Ecto neural progenitor cell (in vitro differentiated cells): ENCODE measurements at regions not wholly inside any gene's neighbourhood (a gene's known extent, or its start where the extent isn't known, plus 50 kb on each side); places are given as distances from the start of the nearest gene placed in this dataset.
"Not testable (repeated sequence)": the region's sequence is repeated elsewhere in the genome, so short reads cannot be mapped to it uniquely, and the experiment has no call there.

Source experiments
- DNase-seq: peaks from one replicate; pipeline ENCODE4 v3.0.0-alpha.2; 2018; ENCODE audit warnings: low spot score

DNA sequence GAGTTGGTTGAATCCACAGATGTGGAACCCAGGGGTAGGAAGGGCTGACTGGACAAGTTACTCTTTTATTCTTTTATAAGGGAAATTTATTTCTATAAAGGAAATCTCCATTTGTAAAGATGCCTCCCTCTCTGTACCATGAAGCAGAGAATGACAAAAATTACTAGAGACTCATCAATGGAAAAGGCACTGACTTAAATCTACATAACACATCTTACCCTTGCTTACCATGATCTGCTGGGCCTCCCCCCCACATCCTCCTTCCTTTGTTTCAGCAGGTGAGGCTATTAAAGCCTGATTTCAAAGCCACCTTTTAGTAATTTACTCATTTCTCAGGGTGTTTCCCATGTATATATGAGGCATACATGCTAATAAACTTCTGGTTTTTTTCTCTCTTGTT, 130.2 kb upstream of the HDDC2 start:
- DNase-seq: no peak

DNA sequence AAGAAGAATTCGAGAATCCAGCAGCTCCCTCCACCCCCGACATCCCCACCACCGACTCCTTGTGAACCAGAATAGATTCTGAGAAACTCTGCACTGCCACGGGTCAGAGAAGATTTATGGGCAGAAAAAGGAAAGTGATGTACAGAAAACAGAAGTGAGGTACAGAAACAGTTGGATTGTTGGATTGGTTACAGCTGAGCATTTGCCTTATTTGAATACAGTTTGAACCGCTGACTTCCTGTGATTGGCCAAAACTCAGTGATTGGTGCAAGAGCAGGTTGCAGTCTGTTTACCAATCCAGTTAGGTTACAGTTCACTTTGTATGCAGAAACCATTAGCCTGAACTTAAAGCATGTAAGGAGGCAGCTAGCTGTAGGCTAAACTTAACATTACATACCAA, 131.2 kb upstream of the HDDC2 start:
- DNase-seq: no peak

DNA sequence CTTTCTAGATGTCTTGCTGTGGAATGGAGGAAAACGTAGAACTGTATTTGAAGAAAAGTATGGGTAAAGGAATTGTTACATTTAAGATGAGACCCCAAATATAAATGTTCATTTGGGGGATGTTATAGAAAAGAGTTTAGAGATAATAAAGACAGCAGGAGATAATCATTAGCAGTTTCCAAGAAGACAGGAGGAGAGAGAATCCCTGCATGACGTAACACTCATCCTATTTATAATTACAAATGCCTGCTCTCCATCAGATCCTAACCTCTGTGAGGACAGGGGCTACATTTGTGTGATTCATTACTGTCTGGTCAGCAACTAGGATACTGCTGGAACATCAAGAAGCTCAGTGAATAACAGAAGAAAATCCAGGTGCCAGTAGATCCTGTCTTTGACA, 133.0 kb upstream of the HDDC2 start:
- no peak for DNase-seq

DNA sequence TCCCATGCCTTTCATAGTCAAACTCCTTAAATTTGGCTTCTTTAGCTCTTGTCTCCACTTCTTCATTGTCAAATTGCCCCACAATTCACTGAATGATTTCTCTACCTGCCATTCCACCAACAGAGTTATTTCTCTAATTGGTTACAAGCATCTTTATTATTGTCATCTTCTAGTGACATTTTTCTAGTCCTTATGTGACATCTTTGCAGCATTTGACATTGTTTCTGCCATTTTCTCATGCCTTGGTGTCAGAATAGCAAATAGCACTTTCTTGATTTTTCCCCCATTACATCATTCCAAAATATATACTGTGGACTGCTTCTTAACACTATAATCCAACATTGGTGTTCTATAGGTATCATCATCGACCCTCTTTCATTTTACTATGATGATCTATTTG, 137.7 kb upstream of the HDDC2 start:
- DNase-seq: no peak

DNA sequence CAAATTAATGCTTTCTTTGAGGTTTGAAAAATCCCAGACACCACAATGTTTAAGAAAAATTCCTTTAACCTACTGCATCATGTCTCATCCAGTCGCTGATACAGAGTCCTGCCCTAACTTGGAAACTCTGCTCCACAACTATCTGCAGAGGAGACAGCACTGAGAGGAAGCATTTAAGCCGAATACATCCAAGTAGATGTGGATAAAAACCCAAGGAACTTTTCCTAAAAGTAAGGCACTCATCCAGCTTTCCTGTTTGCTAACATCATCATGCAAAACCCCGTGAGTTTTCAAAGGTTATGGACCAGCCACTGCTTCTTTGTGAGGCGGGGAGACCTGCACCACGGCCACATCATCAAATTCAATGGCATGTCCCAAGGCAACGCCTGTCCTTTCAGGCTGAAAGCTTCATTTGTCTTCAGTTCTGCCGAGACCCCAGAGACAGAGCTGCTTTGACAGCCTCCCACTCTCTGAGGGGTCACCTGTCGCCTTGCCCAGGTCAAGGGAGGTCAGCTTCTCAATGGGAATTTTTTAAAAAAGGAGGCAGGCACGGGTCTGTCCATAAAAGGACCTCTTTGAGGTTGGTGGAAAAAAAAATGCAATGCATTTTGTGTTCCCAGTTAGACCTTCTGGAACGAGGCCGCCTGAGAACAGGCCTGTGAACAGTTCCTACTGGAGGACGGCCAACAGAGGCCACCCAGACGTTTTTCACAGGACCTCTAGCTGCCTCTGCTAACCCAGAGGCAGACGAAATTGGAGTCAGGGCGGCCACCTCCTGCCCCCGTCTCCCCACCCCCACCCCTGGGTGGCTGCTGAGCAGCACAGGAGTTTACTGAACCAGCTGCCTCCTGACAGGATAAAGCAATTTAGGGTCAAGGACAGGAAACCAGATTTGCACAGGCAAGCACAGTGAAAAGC, 142.5 kb upstream of the HDDC2 start:
- peak; percentile 54 for DNase-seq

DNA sequence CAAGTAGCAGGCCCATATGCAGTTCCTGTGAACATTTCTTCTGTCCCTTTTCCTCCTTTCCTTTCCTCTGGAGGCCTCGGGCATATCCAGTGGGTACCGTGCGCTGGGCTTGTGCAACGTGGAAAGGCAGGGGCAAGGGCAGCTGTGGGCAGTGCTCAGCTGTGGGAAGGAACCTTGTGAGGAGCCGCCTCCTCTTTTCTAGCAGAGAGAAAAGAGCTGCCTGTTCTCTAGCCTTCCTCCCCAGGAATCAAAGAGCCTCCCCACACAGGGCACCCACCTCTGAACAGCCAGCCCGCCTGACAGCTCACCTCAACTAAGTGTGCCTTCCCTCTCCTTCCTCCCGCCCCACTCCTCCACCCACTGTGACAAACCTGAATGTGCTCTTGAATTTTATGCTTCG, 143.3 kb upstream of the HDDC2 start:
- DNase-seq: no peak

DNA sequence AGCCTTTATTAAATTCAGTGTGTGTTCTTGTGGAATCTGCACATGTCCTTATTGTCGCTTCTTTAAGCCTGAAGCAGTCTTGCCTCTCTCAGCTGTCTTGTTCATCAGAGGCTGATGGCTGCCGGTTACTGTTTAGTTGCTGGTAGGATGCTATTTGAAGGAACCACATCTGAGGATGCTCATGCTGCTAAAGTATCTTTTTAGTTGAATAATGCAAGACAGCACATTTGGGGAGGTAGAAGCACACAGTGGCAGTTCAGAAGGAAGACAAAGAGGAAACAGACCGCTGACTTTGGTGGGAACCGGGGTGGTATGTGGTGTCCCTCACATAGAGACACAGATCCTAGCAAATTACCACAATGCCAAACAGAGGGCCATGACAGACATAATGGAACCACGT, 144.2 kb upstream of the HDDC2 start:
- DNase-seq: no peak

DNA sequence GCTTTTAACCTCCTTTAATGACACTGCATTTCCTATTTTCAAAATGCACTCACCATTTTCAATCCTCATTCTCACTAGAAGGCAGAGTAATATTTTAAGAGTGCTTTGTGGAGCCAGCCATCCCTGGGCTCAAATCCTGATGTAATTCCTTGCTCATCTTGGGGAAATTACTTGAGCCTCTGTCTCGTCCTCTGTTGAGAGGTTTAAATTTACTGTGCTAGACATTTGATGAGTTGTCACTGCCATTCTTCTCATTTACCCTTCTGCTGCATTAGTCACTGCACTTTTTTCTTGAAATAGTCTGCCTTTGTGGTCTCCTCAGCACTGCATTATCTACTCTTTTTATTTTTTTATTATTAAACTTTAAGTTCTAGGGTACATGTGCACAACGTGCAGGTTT, 150.0 kb upstream of the HDDC2 start:
- no peak for DNase-seq

DNA sequence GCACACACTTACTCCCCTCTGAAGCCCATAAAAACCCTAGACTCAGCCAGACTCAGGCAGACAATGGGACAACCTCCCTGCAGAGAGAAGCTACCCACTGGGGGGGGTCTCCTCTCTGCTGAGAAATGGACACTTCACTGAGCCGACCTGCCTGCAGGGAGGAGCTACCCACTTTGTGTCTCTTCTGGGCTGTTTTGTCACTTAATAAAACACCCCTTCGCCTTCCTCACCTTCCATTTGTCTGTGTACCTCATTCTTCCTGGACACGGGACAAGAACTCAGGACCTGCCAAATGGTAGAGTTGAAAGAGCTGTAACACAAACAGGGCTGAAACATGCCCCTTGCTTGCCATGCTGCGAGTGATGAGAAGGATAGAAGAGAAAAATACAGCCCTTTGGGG, 151.7 kb upstream of the HDDC2 start:
- DNase-seq: no peak

DNA sequence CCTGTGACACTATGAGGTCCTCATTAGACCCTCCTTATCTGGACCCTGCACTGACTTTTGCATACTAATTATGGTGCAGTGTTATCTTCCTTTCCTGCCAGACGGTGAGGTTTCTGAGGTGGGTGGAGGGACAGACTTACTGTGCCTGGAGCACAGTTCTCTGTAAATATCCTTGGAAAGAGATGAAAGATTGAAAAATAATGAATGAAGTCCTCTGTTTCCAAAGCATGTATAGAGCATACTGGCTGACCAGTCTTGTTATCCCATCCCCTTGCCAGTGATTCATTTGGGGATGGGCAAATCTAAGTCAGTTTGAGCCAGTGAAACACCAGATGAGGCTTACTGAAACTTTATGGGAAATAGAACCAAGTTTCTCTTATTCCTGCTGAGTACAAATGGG, 152.6 kb upstream of the HDDC2 start:
- no peak for DNase-seq

DNA sequence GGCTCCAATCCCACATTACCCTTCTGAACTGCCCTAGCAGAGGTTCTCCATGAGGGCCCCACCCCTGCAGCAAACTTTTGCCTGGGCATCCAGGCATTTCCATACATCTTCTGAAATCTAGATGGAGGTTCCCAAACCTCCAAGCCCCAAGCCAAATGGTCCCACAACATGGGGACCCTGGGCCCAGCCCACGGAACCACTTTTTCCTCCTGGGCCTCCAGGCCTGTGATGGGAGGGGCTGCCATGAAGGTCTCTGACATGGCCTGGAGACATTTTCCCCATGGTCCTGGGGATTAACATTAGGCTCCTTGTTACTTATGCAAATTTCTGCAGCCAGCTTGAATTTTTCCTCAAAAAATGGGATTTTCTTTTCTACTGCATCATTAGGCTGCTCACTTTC, 156.7 kb upstream of the HDDC2 start:
- DNase-seq: not testable (repeated sequence)

DNA sequence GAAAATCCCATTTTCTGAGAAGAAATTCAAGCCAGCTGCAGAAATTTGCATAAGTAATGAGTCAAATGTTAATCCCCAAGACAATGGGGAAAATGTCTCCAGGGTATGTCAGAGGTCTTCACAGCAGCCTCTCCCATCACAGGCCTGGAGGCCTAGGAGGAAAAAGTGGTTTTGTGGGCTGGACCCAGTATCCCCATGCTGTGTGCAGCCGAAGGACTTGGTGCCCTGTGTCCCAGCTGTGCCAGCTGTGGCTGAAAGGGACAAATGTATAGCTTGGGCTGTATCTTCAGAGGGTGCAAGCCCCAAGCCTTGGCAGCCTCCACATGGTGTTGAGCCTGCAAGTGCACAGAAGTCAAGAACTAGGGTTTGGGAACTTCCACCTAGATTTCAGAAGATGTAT, 163.6 kb upstream of the HDDC2 start:
- DNase-seq: not testable (repeated sequence)

DNA sequence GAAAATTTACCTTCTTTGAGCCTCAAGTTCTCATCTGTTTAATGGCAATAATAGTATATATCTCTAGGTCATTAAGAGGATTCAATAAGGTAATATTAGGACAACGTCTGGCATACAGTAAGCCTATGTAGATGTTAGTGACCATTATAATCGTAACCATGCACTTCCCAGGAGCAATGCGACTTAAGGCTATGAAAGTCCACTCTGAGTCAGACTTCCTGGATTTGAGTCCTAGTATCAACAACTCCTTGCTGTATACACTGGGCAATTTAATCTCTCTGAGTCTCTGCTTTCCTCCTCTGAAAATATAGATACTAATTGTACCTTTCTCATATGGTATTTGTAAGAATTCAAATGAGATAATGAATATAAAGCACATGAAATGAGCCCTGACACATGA, 168.1 kb upstream of the HDDC2 start:
- no peak for DNase-seq

DNA sequence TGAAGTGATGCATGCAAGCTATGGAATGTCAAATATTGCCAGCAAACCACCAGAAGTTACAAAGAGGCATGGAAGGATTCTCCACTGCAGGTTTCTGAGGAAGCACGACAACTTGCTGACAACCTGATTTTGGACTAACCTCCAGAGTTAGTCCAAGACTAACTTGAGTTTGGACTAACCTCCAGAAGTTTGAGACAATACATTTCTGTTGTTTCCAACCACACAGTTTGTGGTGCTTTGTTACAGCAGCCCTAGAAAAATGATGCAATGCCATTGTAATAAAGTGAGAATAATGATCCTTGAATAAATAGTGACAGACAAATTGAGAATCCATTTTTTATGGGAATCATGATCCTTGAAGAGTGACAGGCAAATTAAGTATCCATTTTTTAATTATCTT, 169.9 kb upstream of the HDDC2 start:
- DNase-seq: no peak

DNA sequence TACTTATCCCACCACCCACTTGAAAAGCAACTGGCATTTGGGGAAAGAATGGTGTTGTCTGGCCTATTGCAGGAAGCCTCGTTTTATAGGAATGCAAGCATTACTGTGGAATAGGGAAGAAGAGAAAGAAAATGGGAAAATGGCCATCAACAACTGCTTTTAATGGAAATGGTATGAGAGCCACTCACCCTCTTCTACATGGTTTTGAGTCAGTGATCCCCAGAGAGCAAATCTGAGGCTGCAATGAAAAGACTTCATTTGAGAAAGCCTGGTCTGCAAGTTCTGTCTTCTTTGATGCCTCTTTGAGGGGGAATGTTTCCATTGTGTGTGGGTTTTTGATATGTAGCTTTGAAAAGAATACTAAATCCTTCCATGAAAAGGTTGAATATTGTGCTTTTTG, 172.3 kb upstream of the HDDC2 start:
- no peak for DNase-seq

DNA sequence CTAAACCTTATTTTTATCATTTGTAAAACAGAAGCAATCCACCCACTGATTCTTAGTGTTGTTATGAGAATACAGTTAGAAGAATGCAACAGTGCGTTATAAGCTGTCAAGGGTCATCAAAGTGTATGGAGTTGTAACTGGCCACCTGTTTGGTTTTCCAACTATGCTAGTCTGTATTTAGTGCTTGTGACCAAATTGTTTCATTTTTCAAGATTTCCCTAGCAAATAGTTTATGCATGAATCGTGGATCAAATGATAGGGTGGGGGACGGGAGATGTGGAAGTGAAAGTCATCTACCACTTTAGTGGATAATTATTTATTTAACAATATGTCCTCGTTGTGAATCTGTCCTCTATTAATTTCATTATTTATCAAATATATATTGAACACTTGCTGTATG, 175.4 kb upstream of the HDDC2 start:
- no peak for DNase-seq

DNA sequence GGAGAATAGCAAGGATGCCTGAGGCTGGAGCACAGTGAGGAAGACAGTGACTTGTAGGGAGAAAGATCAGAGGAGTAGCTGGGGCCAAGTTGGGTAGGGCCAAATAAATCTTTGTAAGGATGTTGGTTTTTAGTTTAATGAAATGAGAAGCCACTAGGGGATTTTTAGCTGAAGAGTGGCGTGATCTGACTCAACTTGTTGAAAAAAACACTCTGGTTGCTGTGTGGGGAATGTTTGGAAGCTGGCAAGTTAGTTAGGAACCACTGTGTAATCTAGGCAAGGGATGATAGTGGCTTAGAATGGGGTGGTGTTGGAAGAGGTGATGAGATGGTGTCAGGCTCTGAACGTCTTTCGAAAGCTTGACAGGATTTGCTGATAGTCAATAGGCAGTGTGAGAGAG, 176.1 kb upstream of the HDDC2 start:
- DNase-seq: no peak

DNA sequence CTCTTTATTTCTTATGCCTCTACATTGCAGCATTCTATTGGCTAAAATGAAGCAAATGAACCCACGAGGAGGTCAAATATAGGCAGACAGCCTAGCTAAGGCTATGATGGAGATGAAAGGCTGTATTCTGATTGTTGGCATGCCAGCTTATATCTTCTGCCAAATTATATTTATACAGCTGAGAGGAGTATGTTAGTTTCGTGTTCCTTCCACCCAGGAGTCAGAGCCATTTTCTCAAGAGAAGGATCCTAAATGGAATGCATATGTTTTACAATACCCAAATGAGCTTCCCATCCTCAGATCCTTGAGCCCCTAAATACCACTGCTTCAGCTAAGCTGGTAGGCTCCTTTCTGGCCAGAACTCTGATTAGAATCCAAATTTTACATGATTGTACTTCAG, 178.4 kb upstream of the HDDC2 start:
- DNase-seq: no peak

DNA sequence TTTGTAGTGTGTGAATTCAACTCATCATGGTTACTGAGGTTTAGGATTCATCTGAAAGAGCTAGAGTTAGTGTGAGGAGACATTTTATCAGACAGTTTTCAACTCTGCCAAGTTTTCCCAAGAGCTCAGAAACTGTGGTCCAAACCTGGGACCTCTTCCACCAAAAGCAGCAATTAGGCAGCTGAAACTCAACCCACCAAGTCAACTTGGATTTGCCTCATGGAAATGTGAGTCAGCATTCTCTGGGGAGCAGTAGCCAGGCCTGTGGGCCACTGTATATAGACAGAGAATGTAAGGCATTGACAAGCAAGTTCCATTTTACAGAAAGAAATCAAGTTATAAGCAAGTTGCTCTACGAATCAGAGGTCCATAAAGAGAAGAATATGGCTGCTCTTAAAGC, 178.8 kb upstream of the HDDC2 start:
- no peak for DNase-seq

DNA sequence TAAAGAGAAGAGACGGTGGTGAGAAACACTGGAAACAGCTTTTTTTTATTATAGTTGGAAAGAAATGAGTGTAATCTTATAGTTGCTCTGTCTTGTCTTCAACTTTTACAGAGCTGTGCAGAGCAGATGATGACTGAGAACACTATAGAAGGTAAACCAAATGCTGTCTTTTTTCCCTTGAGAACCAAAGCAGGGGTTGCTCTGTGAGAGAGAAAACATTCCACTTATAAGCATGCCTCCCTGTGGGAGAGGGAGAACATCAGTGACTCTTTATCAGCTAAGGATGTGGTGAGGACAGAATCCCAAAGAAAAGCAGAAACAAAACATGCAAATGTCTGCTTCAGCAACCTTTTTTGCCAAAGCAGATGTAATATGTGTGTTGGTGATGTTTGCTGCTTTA, 179.3 kb upstream of the HDDC2 start:
- no peak for DNase-seq

DNA sequence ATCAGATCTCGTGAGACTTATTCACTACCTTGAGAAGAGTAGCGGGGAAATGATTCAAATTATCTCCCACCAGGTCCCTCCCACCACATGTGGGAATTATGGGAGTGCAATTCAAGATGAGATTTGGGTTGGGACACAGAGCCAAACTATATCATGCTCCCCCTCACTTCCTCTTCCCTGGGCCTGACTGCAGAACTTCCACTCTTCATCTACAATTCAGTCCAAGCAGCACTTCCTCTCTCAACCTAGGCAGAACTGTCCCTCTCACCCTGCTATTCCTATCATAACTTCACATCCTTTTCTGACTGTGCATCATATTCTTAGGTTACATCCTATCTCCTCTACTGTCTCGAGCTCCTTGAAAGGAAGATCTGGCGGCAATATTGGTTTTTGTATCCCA, 184.0 kb upstream of the HDDC2 start:
- no peak for DNase-seq

DNA sequence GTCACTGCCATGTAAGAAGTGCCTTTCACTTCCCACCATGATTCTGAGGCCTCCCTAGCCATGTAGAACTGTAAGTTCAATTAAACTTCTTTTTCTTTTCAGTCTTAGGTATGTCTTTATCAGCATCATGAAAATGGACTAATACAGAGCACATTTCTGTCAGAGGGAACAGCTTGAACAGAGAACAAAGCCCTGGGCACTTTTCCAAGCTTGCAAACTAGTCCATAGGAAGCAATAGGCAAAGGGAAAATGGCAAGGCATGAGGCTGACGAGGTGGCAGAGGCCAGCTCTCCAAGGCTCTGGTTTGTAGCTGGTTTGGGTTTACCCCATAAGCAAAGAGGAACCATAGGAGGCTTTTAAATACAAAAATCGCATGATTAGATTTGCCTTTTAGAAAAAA, 185.1 kb upstream of the HDDC2 start:
- no peak for DNase-seq

DNA sequence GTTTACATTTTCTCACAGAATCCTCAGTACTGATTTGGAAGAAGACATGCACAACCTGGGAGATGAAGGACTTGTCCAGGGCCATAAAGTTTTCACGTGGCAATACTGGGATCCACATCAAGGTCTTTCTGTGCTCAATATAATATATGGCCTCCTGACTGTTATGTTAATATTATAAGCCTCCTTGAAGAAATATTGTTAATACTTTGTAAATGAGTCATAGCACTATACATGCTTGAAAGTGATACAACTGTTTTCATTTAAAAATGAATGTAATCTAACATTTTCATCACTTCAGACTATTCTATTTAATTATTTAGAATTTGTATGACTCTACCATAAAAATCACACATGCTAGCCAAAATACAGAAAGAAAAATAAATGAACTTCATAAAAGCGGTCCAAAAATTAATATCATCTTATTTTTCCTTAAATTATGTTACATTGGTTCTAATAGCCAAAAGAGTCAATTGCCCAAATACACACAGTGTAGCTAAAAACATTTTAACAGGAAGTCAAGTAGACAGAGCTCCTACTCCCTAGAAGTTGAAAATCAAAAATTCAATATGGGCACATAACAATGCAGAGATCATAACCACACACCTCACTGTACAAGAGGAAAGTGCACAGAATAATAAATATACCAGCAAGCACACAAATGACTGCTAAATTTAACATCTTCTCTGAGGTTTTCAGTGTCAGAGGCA, 188.0 kb upstream of the HDDC2 start:
- no peak for DNase-seq
